ENCODE measurements at regions not wholly inside any gene's neighbourhood (a gene's known extent, or its start where the extent isn't known, plus 50 kb on each side); places are given as distances from the start of the nearest gene placed in this dataset.

- CTCF ChIA-PET: no interaction called here
- Mint-ChIP-seq H3K27me3 (no peaks in the 10 kb centered on the region), H3K27ac (no peak overlapping the region), H3K4me3 (no peak overlapping the region), H3K36me3 (no peaks in the 10 kb centered on the region), H3K4me1 (ENCODE audit: low read depth) (no peaks in the 10 kb centered on the region), H3K9me3 (no peaks in the 10 kb centered on the region)
- POLR2A ChIA-PET: no interaction called here
- DNase-seq: no peak
- intact Hi-C loops (cut with micrococcal nuclease): no loop called here
Observed at GRCh38 chr6:56770011-56770520, 127.4 kb upstream of the DST start.

DNA sequence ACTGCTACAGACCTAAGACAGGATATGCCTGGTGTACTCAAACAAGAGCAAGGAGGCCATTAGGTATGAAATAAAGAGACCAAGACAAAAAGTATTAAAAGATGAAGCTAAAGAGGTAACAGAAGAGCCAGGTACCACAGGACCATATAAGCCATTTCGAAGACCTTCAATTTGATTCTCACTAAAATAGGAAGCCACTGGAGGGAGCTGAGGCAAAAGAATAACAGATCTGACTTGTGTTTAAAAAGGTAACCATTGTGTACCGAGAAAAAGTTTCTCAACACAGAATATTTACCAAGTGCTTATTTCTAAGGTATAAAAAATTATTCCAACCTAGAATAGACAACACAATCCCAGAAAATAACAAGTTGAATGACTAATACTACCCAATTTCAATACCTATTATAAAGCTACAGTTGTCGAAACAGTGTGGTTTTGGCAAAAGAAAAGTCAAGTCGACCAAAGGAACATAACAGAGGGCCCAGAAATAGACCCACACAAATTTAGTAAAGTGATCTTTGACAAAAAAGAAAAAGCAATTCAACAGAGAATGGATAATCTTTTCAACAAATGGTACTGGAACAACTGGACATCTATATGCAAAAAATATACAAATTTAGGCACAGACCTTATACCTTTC, 125.3 kb upstream of the DST start:
- DNase-seq: no peak
- no peaks in the 10 kb centered on the region for H3K4me1 Mint-ChIP-seq (ENCODE audit: low read depth)
- no peaks in the 10 kb centered on the region for H3K36me3 Mint-ChIP-seq

DNA sequence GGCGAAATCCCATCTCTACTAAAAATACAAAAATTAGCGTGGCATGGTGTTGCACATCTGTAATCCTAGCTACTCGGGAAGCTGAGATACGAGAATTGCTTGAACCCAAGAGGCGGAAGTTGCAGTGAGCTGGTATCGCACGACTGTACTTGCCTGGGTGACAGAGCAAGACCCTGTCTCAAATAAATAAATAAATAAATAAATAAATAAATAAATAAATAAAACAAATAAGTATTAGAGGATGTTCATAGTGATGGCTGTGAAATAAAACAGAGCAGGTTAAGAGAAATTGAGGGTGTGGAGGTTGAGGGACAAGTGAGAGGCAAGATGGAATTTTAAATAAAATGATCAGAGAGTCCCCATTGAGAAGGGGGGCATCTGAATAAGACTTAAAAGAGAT, 124.7 kb upstream of the DST start:
- no peak overlapping the region for H3K4me3 Mint-ChIP-seq
- ChIA-PET CTCF (no interaction called here), POLR2A (no interaction called here)
- H3K27me3 Mint-ChIP-seq: no peaks in the 10 kb centered on the region
- intact Hi-C loops (cut with micrococcal nuclease): no loop called here
- no peaks in the 10 kb centered on the region for H3K9me3 Mint-ChIP-seq
- H3K36me3 Mint-ChIP-seq: no peaks in the 10 kb centered on the region
- H3K4me1 Mint-ChIP-seq (ENCODE audit: low read depth): no peaks in the 10 kb centered on the region
- no peak overlapping the region for H3K27ac Mint-ChIP-seq
- DNase-seq: no peak

More for the DNA sequence above, 125.3 kb upstream of the DST start:
- ChIA-PET CTCF (no interaction called here), POLR2A (no interaction called here)
- Mint-ChIP-seq H3K4me3 (no peak overlapping the region), H3K27ac (no peak overlapping the region), H3K27me3 (no peaks in the 10 kb centered on the region), H3K9me3 (no peaks in the 10 kb centered on the region)
- intact Hi-C loops (cut with micrococcal nuclease): no loop called here

DNA sequence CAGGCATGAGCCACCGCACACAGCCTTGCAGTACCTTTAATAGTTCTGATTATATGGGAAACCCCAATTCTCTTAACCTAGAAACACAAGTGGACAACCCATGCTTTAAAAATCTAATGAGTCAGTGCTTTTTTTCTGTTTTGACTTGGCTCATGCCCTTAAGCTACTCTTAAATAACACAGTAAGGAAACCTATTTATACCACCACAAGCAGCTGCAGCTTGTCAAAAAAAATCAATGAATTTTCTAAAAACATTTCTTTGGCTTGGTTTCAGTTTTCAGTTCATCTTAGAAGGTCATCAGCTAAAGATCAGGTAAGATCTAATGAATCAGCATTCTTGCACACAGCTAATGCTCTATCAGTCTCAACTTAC, 124.1 kb upstream of the DST start:
- H3K4me1 Mint-ChIP-seq (ENCODE audit: low read depth): no peaks in the 10 kb centered on the region
- intact Hi-C loops (cut with micrococcal nuclease): no loop called here
- no peaks in the 10 kb centered on the region for H3K9me3 Mint-ChIP-seq
- H3K36me3 Mint-ChIP-seq: no peaks in the 10 kb centered on the region
- ChIA-PET POLR2A (no interaction called here), CTCF (no interaction called here)
- no peak overlapping the region for H3K4me3 Mint-ChIP-seq
- H3K27ac Mint-ChIP-seq: no peak overlapping the region
- no peaks in the 10 kb centered on the region for H3K27me3 Mint-ChIP-seq
- DNase-seq: no peak

DNA sequence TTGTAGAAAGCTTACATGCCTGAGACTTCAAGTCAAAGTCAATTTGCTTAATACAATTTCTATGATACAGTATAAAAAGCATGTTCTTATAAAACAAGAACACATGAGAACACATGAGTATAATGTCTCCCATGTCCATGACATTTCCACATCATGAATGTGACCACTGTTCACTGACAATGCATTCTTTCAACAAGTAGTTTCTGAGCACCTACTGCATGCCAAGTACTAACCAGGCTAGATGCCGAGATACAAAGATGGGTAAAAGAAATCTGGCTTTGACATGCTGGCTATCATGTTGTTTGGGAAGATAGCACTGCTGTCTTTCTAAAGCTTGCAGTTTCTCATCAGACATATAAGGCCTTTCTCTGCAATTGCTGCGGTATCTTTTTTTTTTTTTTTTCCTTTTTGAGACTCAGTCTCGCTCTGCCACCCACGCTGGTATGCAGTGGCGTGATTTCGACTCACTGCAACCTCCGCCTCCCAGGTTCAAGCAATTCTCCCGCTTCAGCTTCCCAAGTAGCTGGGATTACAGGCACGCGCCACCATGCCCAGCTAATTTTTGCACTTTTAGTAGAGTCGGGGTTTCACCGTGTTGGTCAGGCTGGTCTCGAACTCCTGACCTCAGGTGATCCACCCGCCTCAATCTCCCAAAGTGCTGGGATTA, 123.6 kb upstream of the DST start:
- POLR2A ChIA-PET: no interaction called here

DNA sequence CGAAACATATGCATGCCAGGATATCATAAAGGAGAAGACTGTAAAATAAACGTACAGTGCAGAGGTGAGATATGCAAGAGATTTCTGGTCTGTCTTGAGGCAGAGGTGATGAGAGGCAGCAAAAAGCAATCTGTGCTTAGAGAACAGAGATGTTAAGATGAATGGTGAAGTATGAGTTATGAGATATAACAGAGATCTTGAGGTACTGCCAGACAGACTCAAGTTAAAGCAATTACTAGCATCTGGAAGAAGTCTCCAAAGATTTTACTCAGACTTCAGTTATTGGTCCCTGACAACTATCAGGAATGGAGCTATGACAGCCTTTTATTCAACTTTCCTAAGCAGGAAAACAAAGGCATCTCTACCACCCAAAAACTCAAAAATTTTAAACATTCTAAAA, 122.8 kb upstream of the DST start:
- no peak for DNase-seq
- no peaks in the 10 kb centered on the region for H3K36me3 Mint-ChIP-seq
- H3K4me1 Mint-ChIP-seq (ENCODE audit: low read depth): no peaks in the 10 kb centered on the region
- intact Hi-C loops (cut with micrococcal nuclease): no loop called here
- H3K9me3 Mint-ChIP-seq: no peaks in the 10 kb centered on the region
- no peak overlapping the region for H3K27ac Mint-ChIP-seq
- ChIA-PET POLR2A (no interaction called here), CTCF (no interaction called here)
- no peak overlapping the region for H3K4me3 Mint-ChIP-seq
- H3K27me3 Mint-ChIP-seq: no peaks in the 10 kb centered on the region

More for the DNA sequence above, 123.6 kb upstream of the DST start:
- no peak overlapping the region for H3K27ac Mint-ChIP-seq
- intact Hi-C loops (cut with micrococcal nuclease): no loop called here
- H3K27me3 Mint-ChIP-seq: no peaks in the 10 kb centered on the region
- no peaks in the 10 kb centered on the region for H3K36me3 Mint-ChIP-seq
- no peak overlapping the region for H3K4me3 Mint-ChIP-seq
- H3K4me1 Mint-ChIP-seq (ENCODE audit: low read depth): no peaks in the 10 kb centered on the region
- H3K9me3 Mint-ChIP-seq: no peaks in the 10 kb centered on the region
- no peak for DNase-seq
- CTCF ChIA-PET: no interaction called here

DNA sequence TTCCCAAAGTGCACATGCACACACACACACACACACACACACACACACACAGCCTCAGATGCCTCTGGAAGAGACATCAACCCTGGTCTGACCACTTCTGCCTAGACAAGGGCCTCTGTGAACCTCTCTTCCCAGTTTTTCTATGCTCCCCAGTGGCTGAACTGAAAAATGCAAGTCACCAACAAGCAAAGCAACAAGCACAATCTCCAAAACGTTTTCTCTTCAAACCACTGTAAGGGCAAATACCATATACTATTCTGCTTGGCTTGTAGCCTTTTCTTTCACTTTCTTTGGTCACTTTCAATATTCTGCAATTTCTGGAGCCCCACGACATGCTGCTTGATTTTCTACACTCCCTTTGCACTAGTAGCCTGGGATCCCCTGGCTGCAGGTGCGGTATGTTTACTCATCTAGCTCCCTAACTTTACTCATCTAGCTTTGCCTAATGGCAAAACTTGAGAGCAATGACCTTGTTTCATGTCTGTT, 121.4 kb upstream of the DST start:
- no peaks in the 10 kb centered on the region for H3K9me3 Mint-ChIP-seq
- no peaks in the 10 kb centered on the region for H3K4me1 Mint-ChIP-seq (ENCODE audit: low read depth)
- H3K4me3 Mint-ChIP-seq: no peak overlapping the region
- intact Hi-C loops (cut with micrococcal nuclease): no loop called here
- H3K36me3 Mint-ChIP-seq: no peaks in the 10 kb centered on the region
- H3K27ac Mint-ChIP-seq: no peak overlapping the region
- ChIA-PET POLR2A (no interaction called here), CTCF (interaction anchor here (1.0 kb wide), 1 partner anchor 51 kb away, joined by 3 read pairs; no protein-coding TSS in a partner anchor)
- no peak for DNase-seq
- H3K27me3 Mint-ChIP-seq: no peaks in the 10 kb centered on the region

GRCh38 chr6:56761651-56762050, 119.0 kb upstream of the DST start:
- Mint-ChIP-seq H3K9me3 (no peaks in the 10 kb centered on the region), H3K27ac (no peak overlapping the region), H3K27me3 (no peaks in the 10 kb centered on the region), H3K36me3 (no peaks in the 10 kb centered on the region), H3K4me3 (no peak overlapping the region), H3K4me1 (ENCODE audit: low read depth) (no peaks in the 10 kb centered on the region)
- DNase-seq: no peak
- intact Hi-C loops (cut with micrococcal nuclease): no loop called here
- ChIA-PET POLR2A (no interaction called here), CTCF (no interaction called here)

DNA sequence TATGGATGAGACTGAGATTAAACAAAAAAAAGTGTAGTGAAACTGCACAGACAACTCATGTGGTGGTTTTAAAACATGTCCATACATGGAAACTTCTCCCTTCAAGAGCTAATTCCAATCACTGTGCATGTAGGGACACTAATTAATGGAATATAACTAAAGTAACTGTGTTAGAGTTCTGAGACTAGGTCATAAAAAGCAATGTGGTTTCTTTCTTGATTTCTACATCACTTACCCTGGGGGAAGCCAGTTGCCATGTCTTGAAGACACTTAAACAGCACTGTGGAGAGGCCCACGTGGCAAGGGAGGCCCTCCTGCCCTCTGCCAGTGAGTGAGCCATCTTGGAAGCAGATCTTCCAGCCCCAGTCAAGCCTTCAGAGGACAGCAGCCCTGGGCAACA, 118.2 kb upstream of the DST start:
- H3K9me3 Mint-ChIP-seq: no peaks in the 10 kb centered on the region
- H3K4me3 Mint-ChIP-seq: no peak overlapping the region
- H3K27ac Mint-ChIP-seq: no peak overlapping the region
- ChIA-PET POLR2A (no interaction called here), CTCF (no interaction called here)
- no peak for DNase-seq
- H3K4me1 Mint-ChIP-seq (ENCODE audit: low read depth): no peaks in the 10 kb centered on the region
- no peaks in the 10 kb centered on the region for H3K27me3 Mint-ChIP-seq
- H3K36me3 Mint-ChIP-seq: no peaks in the 10 kb centered on the region
- intact Hi-C loops (cut with micrococcal nuclease): no loop called here

DNA sequence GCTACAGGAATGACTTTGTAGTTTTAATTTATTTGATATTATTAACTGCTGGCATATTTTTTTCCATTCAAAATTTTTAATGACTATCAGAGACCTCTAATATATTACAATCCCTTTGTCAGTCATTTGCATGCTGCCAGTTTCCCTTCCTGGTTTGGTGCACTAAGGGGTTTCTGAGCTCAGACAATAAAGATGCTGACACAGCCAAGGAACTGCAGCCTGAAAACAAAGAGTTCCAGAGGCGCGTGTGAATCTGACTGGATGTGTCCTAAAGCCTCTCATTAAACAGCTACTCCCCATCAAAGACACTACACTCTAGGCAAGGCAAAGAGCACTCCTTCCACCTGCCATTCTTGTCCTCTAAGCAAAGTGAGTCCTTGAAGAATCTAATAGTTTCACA, 116.8 kb upstream of the DST start:
- ChIA-PET POLR2A (no interaction called here), CTCF (no interaction called here)
- H3K27me3 Mint-ChIP-seq: no peaks in the 10 kb centered on the region
- no peaks in the 10 kb centered on the region for H3K4me1 Mint-ChIP-seq (ENCODE audit: low read depth)
- no peak for DNase-seq
- no peaks in the 10 kb centered on the region for H3K9me3 Mint-ChIP-seq
- no peak overlapping the region for H3K27ac Mint-ChIP-seq
- no peaks in the 10 kb centered on the region for H3K36me3 Mint-ChIP-seq
- no peak overlapping the region for H3K4me3 Mint-ChIP-seq
- intact Hi-C loops (cut with micrococcal nuclease): loop anchor here (5.0 kb wide), 1 partner anchor 52 kb away; no protein-coding TSS in a partner anchor

- intact Hi-C loops (cut with micrococcal nuclease): loop anchor here (5.0 kb wide), 1 partner anchor 51 kb away; no protein-coding TSS in a partner anchor
- CTCF ChIA-PET: no interaction called here
Observed at GRCh38 chr6:56758553-56758952, 115.9 kb upstream of the DST start.

DNA sequence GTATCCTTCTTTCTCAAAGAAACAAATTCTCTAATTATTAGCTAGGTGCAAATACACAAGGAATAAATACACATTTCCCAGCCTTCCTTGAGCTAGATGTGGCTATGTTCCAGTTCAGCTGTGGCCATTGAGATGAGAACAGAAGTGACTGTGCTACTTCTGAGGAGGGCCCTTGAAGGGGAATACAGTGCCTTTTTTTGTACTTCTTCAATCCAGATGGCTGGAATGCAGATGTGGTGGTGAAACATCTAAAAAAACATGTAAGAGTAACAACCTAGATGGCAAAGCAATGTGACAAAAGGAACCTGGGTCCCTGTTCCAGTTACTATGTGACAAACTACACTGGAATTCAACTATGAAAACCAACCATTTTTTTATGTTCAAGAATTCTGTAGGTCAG, 115.4 kb upstream of the DST start:
- Mint-ChIP-seq H3K4me1 (ENCODE audit: low read depth) (peaks cover 2% of the 10 kb centered on the region), H3K9me3 (no peaks in the 10 kb centered on the region), H3K27me3 (no peaks in the 10 kb centered on the region), H3K36me3 (no peaks in the 10 kb centered on the region), H3K27ac (no peak overlapping the region), H3K4me3 (no peak overlapping the region)
- CTCF ChIA-PET: no interaction called here
- no peak for DNase-seq
- POLR2A ChIA-PET: no interaction called here
- intact Hi-C loops (cut with micrococcal nuclease): loop anchor here (5.0 kb wide), 1 partner anchor 51 kb away; no protein-coding TSS in a partner anchor

More at GRCh38 chr6:56758553-56758952, 115.9 kb upstream of the DST start:
- H3K4me1 Mint-ChIP-seq (ENCODE audit: low read depth): peaks cover 1% of the 10 kb centered on the region
- DNase-seq: no peak
- no peak overlapping the region for H3K4me3 Mint-ChIP-seq
- POLR2A ChIA-PET: no interaction called here
- H3K27me3 Mint-ChIP-seq: no peaks in the 10 kb centered on the region
- H3K9me3 Mint-ChIP-seq: no peaks in the 10 kb centered on the region
- H3K36me3 Mint-ChIP-seq: no peaks in the 10 kb centered on the region
- no peak overlapping the region for H3K27ac Mint-ChIP-seq

- H3K27me3 Mint-ChIP-seq: no peaks in the 10 kb centered on the region
- CTCF ChIA-PET: interaction anchor here (1.2 kb wide), 1 partner anchor 48 kb away, joined by 4 read pairs; no protein-coding TSS in a partner anchor
- no peaks in the 10 kb centered on the region for H3K36me3 Mint-ChIP-seq
- H3K4me1 Mint-ChIP-seq (ENCODE audit: low read depth): peaks cover 5% of the 10 kb centered on the region
- no peak overlapping the region for H3K27ac Mint-ChIP-seq
- no peak overlapping the region for H3K4me3 Mint-ChIP-seq
- POLR2A ChIA-PET: no interaction called here
- H3K9me3 Mint-ChIP-seq: no peaks in the 10 kb centered on the region
- intact Hi-C loops (cut with micrococcal nuclease): loop anchor here (5.0 kb wide), 1 partner anchor 50 kb away; no protein-coding TSS in a partner anchor
- DNase-seq: no peak
Observed at GRCh38 chr6:56757588-56757984, 114.9 kb upstream of the DST start.
